Hematopoietic multipotent progenitor cell treated with erythropoietin and hydrocortisone succinate and interleukin-3 and kit ligand, for 4 days (in vitro differentiated cells): ENCODE measurements at regions not wholly inside any gene's neighbourhood (a gene's known extent, or its start where the extent isn't known, plus 50 kb on each side); places are given as distances from the start of the nearest gene placed in this dataset.
"Not testable (repeated sequence)": the region's sequence is repeated elsewhere in the genome, so short reads cannot be mapped to it uniquely, and the experiment has no call there.

Experiments used
- DNase-seq: peaks from one replicate; pipeline ENCODE4 v3.0.0-alpha.2; 2015

DNA sequence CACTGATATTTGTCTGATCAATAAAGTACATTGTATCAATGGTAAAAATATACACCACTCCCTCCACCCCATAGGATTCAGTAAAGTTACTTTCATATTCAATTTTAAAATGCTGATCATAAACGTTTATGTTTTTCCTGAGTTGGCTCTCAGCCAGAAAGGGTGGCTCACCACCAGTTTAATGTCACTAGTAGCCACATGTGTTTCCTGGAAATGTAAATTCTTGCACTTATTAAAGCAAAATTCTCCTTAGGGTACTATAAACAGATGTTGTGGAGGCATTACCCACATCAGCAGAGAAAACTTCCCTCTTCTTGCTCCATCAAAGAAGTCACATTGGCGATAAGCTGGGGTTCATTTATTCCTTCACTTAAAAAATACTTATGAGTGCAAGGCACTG lies 210.3 kb downstream of the SREK1 start:
- DNase-seq, result peak; percentile 44

DNA sequence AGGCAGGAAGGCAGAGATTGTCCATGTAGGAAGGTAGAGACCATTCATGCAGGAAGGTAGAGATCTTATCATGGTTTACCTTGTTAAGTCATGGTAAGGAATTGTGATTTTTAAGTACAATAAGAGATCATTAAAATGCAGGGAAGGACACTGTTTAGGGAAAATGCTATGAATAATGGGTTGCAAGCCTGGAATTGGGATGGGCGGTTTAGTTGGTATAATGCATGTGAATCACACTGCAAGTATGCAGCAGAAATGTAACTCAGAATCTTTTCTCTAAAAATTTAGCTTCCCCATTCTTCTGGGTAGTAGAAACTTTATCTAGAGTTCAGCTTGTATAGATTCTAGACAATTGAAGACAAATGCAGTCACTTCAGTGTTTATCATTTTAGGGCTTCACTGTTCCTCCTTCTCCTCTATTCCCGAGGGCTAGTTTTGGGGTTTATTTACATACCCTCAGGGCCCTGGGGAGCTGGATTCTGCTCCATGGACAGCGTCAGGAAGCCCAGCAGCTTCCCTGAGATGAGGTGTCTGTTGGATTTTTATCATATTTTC lies 212.0 kb downstream of the SREK1 start:
- DNase-seq, result no peak

DNA sequence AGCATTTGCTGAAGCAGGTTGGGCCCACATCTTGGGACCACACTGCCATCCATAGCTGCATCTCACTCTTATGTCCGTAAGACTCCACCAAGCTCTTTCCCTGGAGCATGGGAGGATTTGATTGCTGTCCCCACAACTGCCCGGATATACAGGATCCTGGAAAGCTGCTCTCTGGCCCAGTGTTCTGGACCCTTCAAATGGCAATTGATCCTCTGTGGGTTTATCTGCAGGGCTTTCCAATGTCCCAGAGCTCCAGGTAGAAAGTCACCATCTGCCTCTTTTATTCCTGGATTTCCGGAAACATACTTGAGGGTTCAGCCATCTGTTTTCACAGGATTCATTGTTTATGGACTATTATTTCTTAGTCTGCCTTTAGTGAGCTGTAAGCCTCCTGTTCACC lies 214.6 kb downstream of the SREK1 start:
- DNase-seq, result no peak

DNA sequence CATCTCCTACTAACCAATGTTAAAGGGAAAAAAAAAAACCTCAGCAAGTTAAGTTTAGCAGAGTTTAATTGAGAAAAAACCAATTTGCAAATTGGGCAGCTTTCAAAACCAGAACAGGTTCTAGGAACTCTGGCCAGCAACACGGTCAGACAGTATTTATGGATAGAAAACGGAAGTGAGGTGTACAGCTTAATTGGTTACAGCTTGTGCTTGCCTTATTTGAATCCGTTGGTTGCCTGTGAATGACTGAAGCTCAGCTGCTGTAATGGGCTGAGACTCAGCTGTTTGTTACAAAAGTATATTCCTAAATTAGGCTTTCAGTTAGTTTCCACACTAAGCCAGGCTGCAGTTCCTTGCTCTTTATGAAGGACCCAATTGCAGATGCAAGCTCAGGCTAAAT lies 217.0 kb downstream of the SREK1 start:
- DNase-seq, result no peak

DNA sequence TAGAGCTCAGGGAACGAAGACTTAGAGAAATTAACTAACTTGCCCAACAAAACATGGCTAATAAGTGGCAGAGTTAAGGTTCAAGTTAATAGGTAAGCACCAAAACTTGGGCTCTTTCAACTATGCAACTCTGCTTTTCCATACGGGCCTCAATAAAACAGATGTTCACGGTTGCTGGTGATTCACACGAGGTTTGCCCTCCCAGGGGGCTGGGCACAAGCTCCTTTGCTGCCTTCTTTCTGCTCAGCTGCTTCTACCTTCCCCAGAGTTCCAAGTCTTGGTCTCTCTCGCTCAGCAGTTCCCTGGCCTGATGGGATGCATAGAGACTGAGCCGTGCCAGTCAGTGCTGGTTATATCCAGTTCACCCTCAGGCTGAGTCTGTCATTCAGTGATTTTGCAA lies 217.9 kb downstream of the SREK1 start:
- DNase-seq, result no peak

DNA sequence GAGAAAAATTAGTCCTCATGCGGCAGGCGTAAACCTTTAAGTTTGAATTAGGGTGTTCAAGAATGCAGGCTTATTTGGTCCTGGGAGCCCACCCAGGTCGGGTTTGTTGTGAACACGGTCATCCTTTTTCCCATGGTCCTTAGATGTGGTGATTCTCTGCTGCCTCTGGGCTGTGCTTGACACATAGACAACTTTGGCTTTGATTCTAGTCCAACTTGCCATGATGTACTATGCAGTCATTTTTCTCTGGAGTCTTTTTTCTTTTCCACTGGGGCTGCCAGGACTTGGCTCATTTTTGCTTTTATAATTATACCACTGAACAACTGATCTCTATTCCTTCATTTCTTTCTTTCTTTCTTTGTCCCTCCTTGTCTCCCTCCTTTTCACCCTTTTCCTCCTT lies 218.6 kb downstream of the SREK1 start:
- DNase-seq, result no peak

DNA sequence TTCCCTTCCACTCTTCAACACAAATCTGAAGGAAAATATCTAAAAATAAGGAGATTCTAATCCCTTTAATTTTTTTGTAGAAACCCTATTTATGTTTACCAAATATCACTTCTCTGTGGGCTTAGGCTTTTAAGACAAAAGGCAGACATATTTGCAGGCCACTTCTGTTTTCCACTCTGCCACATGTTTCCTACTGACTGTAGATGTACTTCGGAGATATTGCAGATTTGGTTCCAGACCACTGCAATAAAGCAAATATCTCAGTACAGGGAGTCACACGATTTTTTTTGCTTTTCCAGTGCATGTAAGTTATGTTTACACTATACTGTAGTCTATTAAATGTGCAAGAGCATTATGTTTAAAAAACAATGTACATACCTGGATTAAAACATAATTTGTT lies 219.0 kb downstream of the SREK1 start:
- peak; percentile 20 for DNase-seq

DNA sequence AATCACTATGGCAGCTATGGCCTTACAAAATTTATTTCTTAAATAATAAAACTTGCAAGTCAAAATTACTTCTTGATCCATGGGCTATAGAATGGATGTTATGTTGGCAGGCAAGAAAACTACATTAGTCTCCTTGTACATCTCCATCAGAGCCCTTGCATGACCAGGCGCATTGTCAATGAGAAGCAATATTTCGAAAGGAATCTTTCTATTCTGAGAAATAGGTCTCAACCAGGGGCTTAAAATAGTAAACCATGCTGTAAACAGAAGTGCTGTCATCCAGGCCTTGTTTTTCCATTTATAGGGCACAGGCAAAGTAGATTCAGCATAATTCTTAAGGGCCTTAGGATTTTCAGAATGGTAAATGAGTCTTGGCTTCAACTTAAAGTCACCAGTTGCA lies 220.1 kb downstream of the SREK1 start:
- no peak for DNase-seq

DNA sequence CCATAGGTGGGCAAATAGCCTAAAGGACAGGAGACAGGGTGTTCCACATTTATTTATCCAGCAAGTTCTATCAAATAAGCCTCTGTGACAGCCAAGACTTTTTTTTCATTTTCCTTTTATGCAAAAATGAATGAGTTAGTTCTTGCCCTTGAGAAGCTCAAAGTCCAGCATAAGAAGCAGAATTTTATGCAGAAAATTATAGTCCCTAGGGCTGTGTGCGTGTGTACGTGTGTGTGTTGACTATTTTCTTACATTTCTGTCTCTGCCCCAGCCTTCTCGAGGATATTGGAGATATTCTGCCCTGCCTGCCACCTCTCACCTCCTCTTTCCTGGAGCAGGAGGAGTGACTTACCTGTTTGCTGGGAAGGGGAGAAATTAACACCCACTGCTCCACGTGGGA lies 221.9 kb downstream of the SREK1 start:
- no peak for DNase-seq

DNA sequence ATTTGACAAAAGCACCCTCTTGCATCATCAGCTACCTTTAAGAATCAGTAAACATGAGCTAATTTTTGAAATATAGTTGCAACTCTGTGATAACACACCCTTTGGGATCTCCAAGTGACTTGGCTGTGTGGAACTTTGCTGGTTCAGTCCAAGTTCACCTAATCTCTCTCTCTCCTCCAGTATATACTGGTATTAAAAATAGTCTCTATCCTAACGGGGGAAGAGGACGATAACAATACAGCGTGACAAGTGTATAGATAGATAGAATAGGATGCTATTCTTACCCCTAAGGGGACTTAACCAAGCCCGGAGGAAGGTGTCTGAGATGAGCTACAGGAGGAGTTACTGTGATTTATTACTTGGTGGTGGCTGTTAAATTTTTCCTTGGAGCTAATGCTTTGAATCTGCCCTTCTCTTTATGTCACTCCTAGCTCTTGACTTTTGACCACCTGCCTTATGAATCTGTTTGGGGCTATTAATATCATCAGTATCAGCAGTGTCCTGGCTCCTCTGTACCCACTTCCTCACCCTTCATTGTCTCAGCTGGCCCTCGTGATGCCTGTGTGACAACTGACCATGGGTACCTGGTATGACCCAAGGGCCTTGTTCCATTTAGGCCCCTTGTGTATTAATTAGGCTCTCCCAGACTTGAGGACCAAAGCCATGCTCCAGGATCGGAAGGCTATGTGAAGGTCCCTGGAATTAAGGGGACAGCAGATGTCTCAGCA lies 223.9 kb downstream of the SREK1 start:
- DNase-seq, result no peak

DNA sequence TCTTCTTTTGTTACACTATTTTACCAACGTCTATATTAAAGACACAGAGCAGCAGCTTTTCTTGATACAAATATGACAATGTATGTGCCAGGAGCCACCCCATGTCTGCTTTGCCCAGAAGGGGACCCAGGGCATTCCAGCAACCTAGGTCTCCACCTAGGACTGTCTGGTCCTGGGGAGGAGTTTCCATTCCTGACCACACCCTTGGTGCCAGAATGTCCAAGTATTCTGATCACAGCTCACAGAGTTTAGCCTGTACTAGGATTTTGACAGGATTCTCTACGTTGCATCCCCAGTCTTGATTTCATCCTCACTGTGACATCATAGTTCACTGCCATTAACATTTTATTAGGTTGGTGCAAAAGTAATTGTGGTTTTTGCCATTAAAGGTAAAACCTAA lies 224.7 kb downstream of the SREK1 start:
- no peak for DNase-seq

DNA sequence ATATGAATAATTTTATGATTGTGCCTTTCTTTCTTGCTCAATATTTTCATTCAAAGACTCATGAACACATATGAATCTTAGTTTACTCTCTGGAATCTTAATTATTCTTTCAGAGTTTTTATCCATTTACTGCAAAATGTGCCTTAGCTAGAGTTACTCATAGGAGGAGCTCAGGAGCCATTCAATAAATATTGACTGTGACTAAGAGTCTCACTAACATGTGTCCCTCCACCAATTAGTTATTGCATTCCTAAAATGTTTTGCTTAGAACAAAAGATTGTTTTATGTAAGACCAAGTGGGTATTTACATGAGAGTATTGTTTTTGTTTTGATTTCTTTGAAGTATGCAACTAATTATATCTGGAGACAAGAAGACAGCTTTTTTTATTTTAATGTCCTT lies 218.4 kb upstream of the MAST4 start:
- DNase-seq, result no peak

DNA sequence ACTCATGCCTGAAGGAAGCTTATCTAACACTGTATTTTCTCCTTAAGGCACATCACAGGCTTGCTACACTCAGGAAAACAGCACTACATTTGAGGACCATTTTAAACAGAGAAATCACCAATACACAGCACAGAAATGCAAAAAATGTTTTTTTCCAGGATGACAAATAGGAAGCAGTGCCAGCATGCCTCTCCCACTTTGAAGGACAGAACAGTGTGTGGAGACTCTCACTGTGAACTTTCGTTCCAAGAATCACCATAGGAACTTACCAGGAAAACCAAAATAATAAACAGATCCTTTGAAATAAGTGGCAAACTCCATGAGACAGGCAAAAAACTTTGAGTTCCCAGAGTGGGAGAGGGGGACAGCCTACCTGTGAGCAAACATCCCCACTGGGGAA lies 217.8 kb upstream of the MAST4 start:
- DNase-seq, result no peak

DNA sequence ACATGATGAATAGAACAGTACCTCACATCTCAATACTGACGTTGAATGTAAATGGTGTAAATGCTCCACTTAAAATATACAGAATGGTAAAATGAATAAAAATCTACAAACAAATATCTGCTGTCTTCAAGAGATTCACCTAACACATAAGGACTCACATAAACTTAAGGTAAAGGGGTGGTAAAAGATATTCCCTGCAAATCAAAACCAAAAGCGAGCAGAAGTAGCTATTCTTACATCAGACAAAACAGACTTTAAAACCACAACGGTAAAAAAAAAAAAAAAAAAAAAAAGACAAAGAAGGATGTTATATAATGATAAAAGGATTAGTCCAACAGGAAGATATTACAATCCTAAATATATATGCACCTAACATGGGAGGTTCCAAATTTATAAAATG lies 214.0 kb upstream of the MAST4 start:
- no peak for DNase-seq

DNA sequence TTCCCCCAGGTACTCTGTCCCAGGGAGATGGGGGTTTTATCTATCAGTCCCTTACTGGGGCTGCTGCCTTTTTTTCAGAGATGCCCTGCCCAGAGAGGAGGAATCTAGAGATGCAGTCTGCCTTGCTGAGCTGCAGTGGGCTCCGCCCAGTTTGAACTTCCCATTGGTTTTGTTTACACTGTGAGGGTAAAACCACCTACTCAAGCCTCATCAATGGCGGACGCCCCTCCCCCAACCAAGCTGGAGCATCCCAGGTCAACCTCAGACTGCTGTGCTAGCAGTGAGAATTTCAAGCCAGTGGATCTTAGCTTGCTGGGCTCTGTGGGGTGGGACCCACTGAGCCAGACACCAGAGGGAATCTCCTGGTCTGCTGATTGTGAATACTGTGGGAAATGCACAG lies 191.0 kb upstream of the MAST4 start:
- DNase-seq, result not testable (repeated sequence)

DNA sequence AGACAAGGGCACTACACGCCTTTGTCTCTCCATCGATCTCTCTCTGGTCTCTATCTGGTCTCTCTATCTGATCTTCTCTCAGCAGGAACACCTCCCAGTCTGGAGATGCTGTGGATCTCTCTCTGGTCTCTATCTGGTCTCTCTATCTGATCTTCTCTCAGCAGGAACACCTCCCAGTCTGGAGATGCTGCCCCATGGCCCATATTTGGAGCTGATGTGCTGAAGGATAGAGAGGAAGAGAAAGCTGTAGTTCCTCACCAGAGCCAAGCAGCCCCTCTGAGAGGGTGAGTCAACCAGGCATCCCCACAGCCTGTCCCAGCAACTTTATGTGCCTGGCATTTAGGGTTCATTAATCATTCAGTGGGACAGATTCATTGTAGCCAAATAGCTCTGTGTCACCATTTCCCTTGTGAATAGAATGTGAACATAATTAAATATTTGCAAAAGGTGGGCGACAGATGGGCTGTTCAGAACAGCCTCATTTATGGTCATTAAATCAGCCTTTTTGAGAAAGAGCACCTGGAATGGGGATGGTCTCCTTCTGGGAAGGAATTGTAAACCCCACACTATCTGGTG lies 189.3 kb upstream of the MAST4 start:
- DNase-seq, result peak; percentile 4

DNA sequence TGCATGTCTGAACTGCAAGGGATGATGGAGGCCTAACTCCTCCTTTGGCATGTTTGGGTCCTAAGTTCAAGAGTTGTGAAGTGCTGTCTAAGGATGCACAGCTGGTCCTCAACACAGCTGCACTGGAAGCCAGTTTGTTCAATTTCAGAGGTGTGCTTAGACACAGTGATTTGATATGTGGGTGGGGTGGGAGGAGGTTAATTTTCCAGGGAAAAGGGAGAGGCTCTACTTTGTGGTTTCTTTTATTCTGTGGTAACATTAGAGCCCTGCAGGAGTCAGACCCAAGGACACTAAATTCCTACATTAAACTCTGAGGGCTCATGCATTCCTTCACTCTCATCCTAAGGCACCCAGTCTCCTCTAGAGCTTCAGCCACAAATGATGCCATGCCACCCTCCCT lies 188.4 kb upstream of the MAST4 start:
- no peak for DNase-seq

DNA sequence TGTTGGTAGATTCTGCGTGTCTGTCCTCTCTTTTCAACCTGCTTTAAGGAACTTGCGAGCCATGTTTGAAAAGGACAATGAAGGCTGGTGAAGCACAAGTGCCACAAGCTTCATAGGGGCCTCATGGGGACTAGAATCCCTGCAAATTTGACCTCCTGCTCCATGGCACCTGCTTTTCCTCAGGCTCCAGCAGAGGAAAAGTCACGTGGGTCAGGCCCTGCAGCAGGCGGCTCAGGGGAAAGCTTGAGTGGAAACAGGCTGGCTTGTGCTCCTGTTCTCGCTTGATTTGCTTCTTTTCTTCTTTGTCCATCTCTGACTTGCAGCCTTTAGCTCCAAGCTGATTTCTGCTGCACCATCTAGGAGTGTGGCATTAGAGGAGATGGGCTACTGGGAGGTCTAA lies 187.6 kb upstream of the MAST4 start:
- no peak for DNase-seq

DNA sequence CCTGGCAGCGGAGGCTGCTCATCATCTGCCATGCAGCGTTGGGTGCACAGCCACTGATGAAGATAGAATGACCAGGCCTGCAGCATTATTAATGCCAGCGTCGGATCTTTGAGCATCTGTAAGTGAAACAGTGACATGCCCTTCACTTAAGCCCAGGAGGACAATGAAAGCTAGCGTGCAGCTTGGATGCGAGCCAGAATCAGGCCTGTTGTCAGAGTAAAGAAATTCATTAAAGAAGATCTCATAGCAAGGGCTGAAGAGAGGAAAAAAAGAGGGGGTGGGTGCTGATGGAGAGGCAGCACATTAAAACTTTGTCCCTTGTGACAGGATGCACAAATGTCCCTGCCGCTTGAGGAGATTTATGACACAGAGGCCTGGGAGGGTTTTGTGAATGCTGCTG lies 186.1 kb upstream of the MAST4 start:
- DNase-seq, result no peak

DNA sequence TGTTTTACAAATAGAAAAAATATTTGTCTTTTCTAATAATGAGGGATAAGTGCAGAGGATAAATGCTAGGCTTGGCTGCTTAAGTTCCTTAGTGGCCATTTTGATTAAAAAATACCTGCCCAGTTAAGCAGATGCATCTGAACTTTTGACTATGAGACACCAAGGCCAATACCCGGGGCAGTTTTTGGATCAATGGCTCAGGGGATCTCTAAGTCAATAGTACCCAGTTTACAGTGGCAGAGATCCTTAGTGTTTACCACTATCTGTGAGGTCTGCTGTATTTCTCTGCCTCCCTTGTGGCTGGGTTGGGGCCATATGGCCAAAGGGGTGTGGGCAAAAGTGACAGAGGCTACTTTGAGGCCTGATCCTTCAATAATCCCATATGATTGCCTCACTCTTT lies 184.5 kb upstream of the MAST4 start:
- no peak for DNase-seq

DNA sequence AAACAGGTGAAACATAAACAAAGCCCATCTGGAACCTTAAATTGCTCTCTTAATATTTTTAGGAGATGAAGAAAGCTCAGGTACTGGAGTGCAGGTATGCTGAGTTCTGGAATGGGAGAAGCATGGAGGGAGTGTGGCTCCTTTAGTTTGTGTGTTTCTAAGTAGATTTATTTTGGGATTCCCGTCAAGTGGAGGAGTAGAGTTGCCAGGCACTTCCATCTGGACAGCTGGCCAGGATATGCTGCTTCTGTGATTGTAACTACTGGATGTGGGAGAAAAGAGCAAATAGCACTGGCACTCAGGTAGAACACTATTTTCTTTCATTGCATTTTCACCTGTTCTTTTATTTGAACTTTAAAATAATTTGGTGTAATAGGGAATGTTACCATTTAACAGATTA lies 182.3 kb upstream of the MAST4 start:
- DNase-seq, result no peak

DNA sequence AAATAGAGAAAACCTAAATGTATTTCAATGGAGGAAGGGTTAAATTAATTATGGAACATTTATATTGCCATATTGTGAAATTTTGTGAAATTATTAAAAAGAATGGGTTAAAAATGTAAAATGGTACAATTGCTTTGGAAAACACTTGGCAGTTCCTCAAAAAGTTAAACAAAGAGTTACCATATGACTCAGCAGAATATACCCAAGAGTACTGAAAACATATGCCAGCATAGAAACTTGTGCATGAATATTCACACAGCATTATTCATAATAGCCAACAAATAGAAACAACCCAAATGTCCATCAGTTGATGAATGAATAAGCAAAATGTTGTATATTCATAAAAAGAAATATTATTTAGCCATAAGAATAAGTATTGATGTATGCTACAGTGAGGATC lies 181.0 kb upstream of the MAST4 start:
- DNase-seq, result peak; percentile 52

DNA sequence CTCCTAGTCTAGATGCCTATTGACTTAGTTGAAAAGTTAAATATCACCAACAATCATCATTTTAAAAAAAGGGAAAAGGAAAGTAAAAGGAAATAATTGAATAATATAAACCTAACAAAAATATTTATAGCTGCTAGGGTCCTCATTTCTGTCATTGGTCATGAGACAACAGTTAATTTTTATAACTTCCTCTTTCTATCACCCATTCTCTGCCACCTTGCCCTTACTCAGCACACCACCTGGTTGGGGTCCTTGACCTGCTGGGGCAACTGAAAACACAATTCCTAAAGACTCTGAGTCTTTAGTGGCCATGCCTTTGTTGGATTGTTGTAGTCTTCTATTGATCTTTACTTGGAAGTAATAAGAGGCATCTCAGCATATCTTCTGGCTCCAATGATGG lies 179.5 kb upstream of the MAST4 start:
- DNase-seq, result peak; percentile 13

DNA sequence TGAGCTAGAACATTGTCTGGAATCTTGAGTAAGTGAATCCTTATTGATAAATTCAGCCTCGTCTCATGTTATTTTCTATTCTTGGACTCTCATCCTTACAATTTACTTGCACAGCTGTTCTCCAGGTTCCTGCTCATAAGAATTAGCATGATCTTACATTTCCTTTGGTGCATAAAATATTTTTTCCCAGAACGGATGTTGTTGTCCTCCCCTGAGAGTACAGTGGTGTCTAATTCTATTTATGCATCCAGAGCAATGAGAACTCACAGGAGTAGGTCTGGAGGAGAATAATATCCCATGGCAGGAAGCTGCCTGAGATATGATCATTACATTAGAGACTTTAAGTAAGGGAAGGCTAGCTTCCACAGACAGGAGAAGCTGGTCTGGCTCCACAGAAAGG lies 178.4 kb upstream of the MAST4 start:
- no peak for DNase-seq

DNA sequence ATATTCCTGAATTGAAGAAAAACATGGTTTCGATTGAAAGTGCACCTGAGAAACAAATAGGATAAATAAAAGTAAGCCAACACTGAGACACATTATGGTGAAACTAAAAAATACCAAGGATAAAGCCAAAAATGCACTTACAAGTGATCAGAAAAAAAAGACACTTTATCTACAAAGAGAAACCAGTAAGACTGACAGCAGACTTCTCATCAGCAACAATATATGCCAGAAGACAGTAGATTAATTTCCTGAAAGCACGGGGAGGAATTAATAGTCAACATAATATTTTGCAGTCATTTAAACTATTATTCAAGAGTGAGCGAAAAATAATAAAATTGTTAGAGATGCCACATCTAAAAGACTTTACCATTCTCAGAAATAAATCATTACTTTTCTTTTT lies 172.7 kb upstream of the MAST4 start:
- DNase-seq, result no peak
